ENCODE measurements at regions not wholly inside any gene's neighbourhood (a gene's known extent, or its start where the extent isn't known, plus 50 kb on each side); places are given as distances from the start of the nearest gene placed in this dataset.

DNA sequence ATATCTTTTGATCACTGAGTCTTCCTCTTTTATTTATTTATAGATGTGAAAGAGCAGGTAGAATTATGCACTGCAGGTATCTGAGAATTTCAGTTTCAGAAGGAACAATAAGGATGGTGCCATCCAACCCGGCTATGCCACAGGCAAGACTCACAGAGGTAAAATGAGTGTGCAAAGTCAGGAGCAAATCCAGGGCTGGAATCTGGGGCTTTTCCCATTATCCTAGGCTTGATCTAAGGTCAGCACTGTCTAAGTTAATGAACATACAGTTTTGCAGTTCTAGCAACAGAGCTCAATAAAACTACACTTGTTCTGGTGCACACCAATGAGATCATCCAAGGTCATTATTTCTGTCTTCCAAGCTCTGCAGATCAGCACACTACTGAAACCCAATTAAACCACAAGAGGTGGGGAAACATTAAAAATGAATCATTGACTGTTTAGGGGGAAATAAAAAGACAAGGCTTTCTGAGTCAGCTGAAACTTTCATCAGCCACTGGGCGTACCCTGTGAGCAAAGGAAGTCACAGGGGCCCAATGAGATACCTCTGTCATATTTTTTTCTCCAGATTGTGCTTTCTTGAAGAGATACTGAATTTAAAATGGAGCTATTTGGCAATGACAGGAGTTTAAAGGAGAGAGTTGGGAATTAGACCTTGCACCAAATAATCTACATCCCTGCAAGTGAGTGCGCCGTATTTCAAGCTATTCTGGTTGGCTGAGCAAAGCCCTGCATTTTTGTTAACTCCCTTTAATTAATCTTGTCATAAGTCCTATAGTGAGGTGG lies 662.2 kb upstream of the ZNF608 start:
- Histone ChIP-seq H3K9me3 (ENCODE audit: control insufficient read depth in 1 of 2, insufficient read depth in 1 of 2, low read length in 2 of 2) (peaks cover 0 to 3% of the 10 kb centered on the region in 2 experiments), H3K27me3 (ENCODE audit: control insufficient read depth in 1 of 2, insufficient read depth in 2 of 2, low read length in 2 of 2) (no peaks in the 10 kb centered on the region), H3K4me1 (ENCODE audit: insufficient read depth, low read length) (no peaks in the 10 kb centered on the region), H3K36me3 (ENCODE audit: insufficient read depth, low read length) (no peaks in the 10 kb centered on the region), H3K27ac (ENCODE audit: low read depth in 1 of 2, low read length in 2 of 2) (no peak overlapping the region), H3K4me3 (ENCODE audit: low read length) (no peak overlapping the region)
- Mint-ChIP-seq H3K27ac (no peak overlapping the region), H3K36me3 (ENCODE audit: low read depth) (no peaks in the 10 kb centered on the region), H3K27me3 (no peaks in the 10 kb centered on the region), H3K9me3 (no peaks in the 10 kb centered on the region), H3K4me3 (no peak overlapping the region), H3K4me1 (ENCODE audit: low read depth) (no peaks in the 10 kb centered on the region)
- POLR2A ChIA-PET = interaction anchor here (0.9 kb wide), 1 partner anchor 9 kb away, joined by 3 read pairs; no protein-coding TSS in a partner anchor
- ATAC-seq (ENCODE audit: poor library complexity) = no peak
- CTCF ChIA-PET = no interaction called here
- intact Hi-C loops (cut with DNase I, micrococcal nuclease) = no loop called here
- no peak for TF ChIP-seq CTCF (IDR thresholded peaks at IDR 0.05)
- no peak for DNase-seq

DNA sequence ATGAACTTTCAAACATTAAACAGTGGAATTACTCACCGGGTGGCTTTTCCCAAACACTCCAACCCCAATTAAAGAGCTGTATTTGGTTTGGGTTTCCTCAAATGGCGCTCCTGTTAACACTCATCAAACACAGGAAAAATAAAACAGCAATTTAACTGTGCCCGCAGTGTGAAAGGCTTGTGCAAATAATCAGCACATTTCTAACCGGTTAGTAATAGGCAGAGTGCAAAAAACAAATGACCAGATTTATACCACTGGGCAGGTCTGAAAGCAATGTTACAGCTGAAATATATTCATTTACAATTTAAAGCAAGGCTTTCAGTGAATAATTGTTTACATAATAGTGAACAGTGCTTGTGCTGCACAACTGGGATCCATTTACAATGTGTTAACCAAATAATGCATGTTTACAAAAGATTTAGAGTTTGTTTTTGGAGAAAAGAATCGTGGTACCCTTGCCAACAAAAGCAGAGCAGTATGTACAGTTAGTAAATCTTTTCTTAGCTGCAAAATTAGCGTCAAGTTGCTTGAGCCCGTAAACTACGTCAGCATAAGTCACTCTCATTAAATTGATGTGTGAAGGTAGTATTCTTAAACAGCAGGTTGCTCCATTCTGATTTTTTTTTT lies 662.9 kb upstream of the ZNF608 start:
- no peak overlapping the region for H3K4me3 Mint-ChIP-seq

More for the DNA sequence above, 662.9 kb upstream of the ZNF608 start:
- peaks cover 0 to 3% of the 10 kb centered on the region in 2 experiments for H3K9me3 ChIP-seq (ENCODE audit: control insufficient read depth in 1 of 2, insufficient read depth in 1 of 2, low read length in 2 of 2)
- ATAC-seq (ENCODE audit: poor library complexity) = no peak
- H3K4me1 Mint-ChIP-seq (ENCODE audit: low read depth) = no peaks in the 10 kb centered on the region
- no peaks in the 10 kb centered on the region for H3K27me3 Mint-ChIP-seq
- intact Hi-C loops (cut with DNase I, micrococcal nuclease) = no loop called here
- H3K27ac Mint-ChIP-seq = no peak overlapping the region
- H3K36me3 Mint-ChIP-seq (ENCODE audit: low read depth) = no peaks in the 10 kb centered on the region
- H3K36me3 ChIP-seq (ENCODE audit: insufficient read depth, low read length) = no peaks in the 10 kb centered on the region
- H3K4me1 ChIP-seq (ENCODE audit: insufficient read depth, low read length) = no peaks in the 10 kb centered on the region
- ChIA-PET POLR2A (interaction anchor here (0.9 kb wide), 1 partner anchor 9 kb away, joined by 3 read pairs; no protein-coding TSS in a partner anchor), CTCF (no interaction called here)
- no peak for DNase-seq
- H3K27me3 ChIP-seq (ENCODE audit: control insufficient read depth in 1 of 2, insufficient read depth in 2 of 2, low read length in 2 of 2) = no peaks in the 10 kb centered on the region
- no peak overlapping the region for H3K27ac ChIP-seq (ENCODE audit: low read depth in 1 of 2, low read length in 2 of 2)
- H3K9me3 Mint-ChIP-seq = no peaks in the 10 kb centered on the region
- H3K4me3 ChIP-seq (ENCODE audit: low read length) = no peak overlapping the region
- no peak for TF ChIP-seq CTCF (IDR thresholded peaks at IDR 0.05)

All from CD4-positive, alpha-beta T cell (primary cell).